GM12873 (cell line): ENCODE measurements at regions not wholly inside any gene's neighbourhood (a gene's known extent, or its start where the extent isn't known, plus 50 kb on each side); places are given as distances from the start of the nearest gene placed in this dataset.

Experiments
- CTCF ChIP-seq: IDR thresholded peaks from 2 replicates; pipeline ENCODE4 v1.5.1; 2012; ENCODE audit warnings: low read depth, mild to moderate bottlenecking, moderate library complexity, low read length, control low read depth; ENCODE audit not compliant: insufficient read depth; ENCODE audit errors: missing control alignments

- TF ChIP-seq CTCF, result no peak
Observed at GRCh38 chr2:224121406-224122067, 82.5 kb upstream of the SERPINE2 start.

- no peak for TF ChIP-seq CTCF
Observed at GRCh38 chr2:224120986-224121385, 81.9 kb upstream of the SERPINE2 start.

GRCh38 chr2:224114428-224114827, 75.3 kb upstream of the SERPINE2 start:
- TF ChIP-seq CTCF, result no peak

GRCh38 chr2:224111576-224111975, 72.5 kb upstream of the SERPINE2 start:
- no peak for TF ChIP-seq CTCF

- TF ChIP-seq CTCF, result no peak
Observed at GRCh38 chr2:224110811-224111210, 71.7 kb upstream of the SERPINE2 start.

GRCh38 chr2:224109751-224110150, 70.7 kb upstream of the SERPINE2 start:
- no peak for TF ChIP-seq CTCF

GRCh38 chr2:224106794-224107193, 67.7 kb upstream of the SERPINE2 start:
- no peak for TF ChIP-seq CTCF
